ENCODE measurements at regions not wholly inside any gene's neighbourhood (a gene's known extent, or its start where the extent isn't known, plus 50 kb on each side); places are given as distances from the start of the nearest gene placed in this dataset.

- Histone ChIP-seq H3K36me3 (ENCODE audit: insufficient read depth in 1 of 2, low read depth in 1 of 2) (no peaks in the 10 kb centered on the region), H3K4me3 (no peak overlapping the region), H3K27ac (no peak overlapping the region), H3K27me3 (ENCODE audit: insufficient read depth in 3 of 3, low read length in 2 of 3) (no peaks in the 10 kb centered on the region), H3K4me1 (no peaks in the 10 kb centered on the region), H3K9me3 (no peaks in the 10 kb centered on the region)
- ATAC-seq (no peak), DNase-seq (no peak)
- 50 to 54% (median 54%) methylated on average over 4 of the region's 4 CpGs for WGBS, 3 donors
- intact Hi-C loops (cut with DNase I) = no loop called here
- no peak for TF ChIP-seq CTCF (IDR thresholded peaks at IDR 0.05)
Observed at GRCh38 chr10:85280014-85280413, 951.6 kb downstream of the CCSER2 start.

- H3K4me1 ChIP-seq = no peaks in the 10 kb centered on the region
- intact Hi-C loops (cut with DNase I) = no loop called here
- no peaks in the 10 kb centered on the region for H3K27me3 ChIP-seq (ENCODE audit: insufficient read depth in 3 of 3, low read length in 2 of 3)
- H3K36me3 ChIP-seq (ENCODE audit: insufficient read depth in 1 of 2, low read depth in 1 of 2) = no peaks in the 10 kb centered on the region
- no peak for ATAC-seq
- 34 to 40% (median 34%) methylated on average over 3 of the region's 3 CpGs for WGBS, 3 donors
- no peak overlapping the region for H3K27ac ChIP-seq
- H3K4me3 ChIP-seq = no peak overlapping the region
- TF ChIP-seq CTCF (IDR thresholded peaks at IDR 0.05) = no peak
- no peaks in the 10 kb centered on the region for H3K9me3 ChIP-seq
- DNase-seq = no peak
Observed at GRCh38 chr10:85284778-85285770, 956.7 kb downstream of the CCSER2 start.

- no peak for DNase-seq
- no peak for TF ChIP-seq CTCF (IDR thresholded peaks at IDR 0.05)
- H3K27me3 ChIP-seq (ENCODE audit: insufficient read depth in 3 of 3, low read length in 2 of 3) = no peaks in the 10 kb centered on the region
- 76 to 78% (median 78%) methylated on average over 3 of the region's 3 CpGs for WGBS, 3 donors
- no peaks in the 10 kb centered on the region for H3K36me3 ChIP-seq (ENCODE audit: insufficient read depth in 1 of 2, low read depth in 1 of 2)
- H3K9me3 ChIP-seq = peaks cover 7% of the 10 kb centered on the region
- H3K27ac ChIP-seq = no peak overlapping the region
- ATAC-seq = no peak
- H3K4me1 ChIP-seq = no peaks in the 10 kb centered on the region
- intact Hi-C loops (cut with DNase I) = no loop called here
- no peak overlapping the region for H3K4me3 ChIP-seq
Observed at GRCh38 chr10:85293483-85293882, 965.1 kb downstream of the CCSER2 start.

GRCh38 chr10:85311613-85312337 lies 983.4 kb downstream of the CCSER2 start:
- Histone ChIP-seq H3K27me3 (ENCODE audit: insufficient read depth in 3 of 3, low read length in 2 of 3) (no peaks in the 10 kb centered on the region), H3K27ac (no peak overlapping the region), H3K4me1 (no peaks in the 10 kb centered on the region), H3K4me3 (no peak overlapping the region), H3K36me3 (ENCODE audit: insufficient read depth in 1 of 2, low read depth in 1 of 2) (no peaks in the 10 kb centered on the region), H3K9me3 (no peaks in the 10 kb centered on the region)
- intact Hi-C loops (cut with DNase I) = no loop called here
- DNase-seq = no peak
- TF ChIP-seq CTCF (IDR thresholded peaks at IDR 0.05) = no peak
- WGBS, 3 donors = 51 to 74% (median 59%) methylated on average over 2 of the region's 2 CpGs
- no peak for ATAC-seq

Data from psoas muscle (tissue), 7 donors.